Hindlimb muscle (tissue), 1 donor: ENCODE measurements at regions not wholly inside any gene's neighbourhood (a gene's known extent, or its start where the extent isn't known, plus 50 kb on each side); places are given as distances from the start of the nearest gene placed in this dataset.

Experiments used
- DNase-seq: peaks from one replicate; pipeline ENCODE4 v3.0.0-alpha.2; 2013

GRCh38 chr3:115475178-115476041 lies 147.9 kb upstream of the GAP43 start:
- no peak for DNase-seq

GRCh38 chr3:115476472-115476871 lies 146.8 kb upstream of the GAP43 start:
- no peak for DNase-seq

- DNase-seq, result no peak
These were observed 145.0 kb upstream of the GAP43 start for GRCh38 chr3:115478359-115478758.

GRCh38 chr3:115486880-115487279 lies 136.4 kb upstream of the GAP43 start:
- DNase-seq, result no peak

- no peak for DNase-seq
These were observed 135.3 kb upstream of the GAP43 start for GRCh38 chr3:115487968-115488367.

GRCh38 chr3:115488409-115488808 lies 134.9 kb upstream of the GAP43 start:
- DNase-seq, result no peak

GRCh38 chr3:115494826-115495225 lies 128.5 kb upstream of the GAP43 start:
- DNase-seq, result no peak

GRCh38 chr3:115498421-115498820 lies 124.9 kb upstream of the GAP43 start:
- DNase-seq, result no peak

- DNase-seq, result no peak
These were observed 124.4 kb upstream of the GAP43 start for GRCh38 chr3:115498898-115499297.

- no peak for DNase-seq
These were observed 123.6 kb upstream of the GAP43 start for GRCh38 chr3:115499666-115500065.

GRCh38 chr3:115500795-115501194 lies 122.5 kb upstream of the GAP43 start:
- no peak for DNase-seq

- no peak for DNase-seq
These were observed 121.2 kb upstream of the GAP43 start for GRCh38 chr3:115502128-115502527.

GRCh38 chr3:115503394-115503793 lies 119.9 kb upstream of the GAP43 start:
- DNase-seq, result no peak

- no peak for DNase-seq
These were observed 114.7 kb upstream of the GAP43 start for GRCh38 chr3:115508562-115508961.

GRCh38 chr3:115512565-115513415 lies 110.5 kb upstream of the GAP43 start:
- DNase-seq, result peak; percentile 44

GRCh38 chr3:115513416-115513800 lies 109.9 kb upstream of the GAP43 start:
- no peak for DNase-seq

GRCh38 chr3:115517457-115518050 lies 105.8 kb upstream of the GAP43 start:
- DNase-seq, result no peak

GRCh38 chr3:115518100-115518852 lies 105.0 kb upstream of the GAP43 start:
- peak; percentile 27 for DNase-seq

GRCh38 chr3:115520241-115520640 lies 103.1 kb upstream of the GAP43 start:
- no peak for DNase-seq

GRCh38 chr3:115520651-115521245 lies 102.6 kb upstream of the GAP43 start:
- no peak for DNase-seq

GRCh38 chr3:115523458-115523857 lies 99.9 kb upstream of the GAP43 start:
- DNase-seq, result no peak

GRCh38 chr3:115524549-115524948 lies 98.8 kb upstream of the GAP43 start:
- DNase-seq, result no peak
